MM.1S (cell line): ENCODE measurements at regions not wholly inside any gene's neighbourhood (a gene's known extent, or its start where the extent isn't known, plus 50 kb on each side); places are given as distances from the start of the nearest gene placed in this dataset.

Source experiments
- CTCF ChIP-seq: fragments of 300-600 bp; sonication (generic); IDR thresholded peaks from 2 replicates; pipeline ENCODE4 v1.5.1; 2016; ENCODE audit warnings: antibody characterized with exemption, low read length, mixed read lengths
- EZH2 ChIP-seq: fragments of 300-600 bp; sonication (generic); optimal IDR thresholded peaks from 2 replicates; pipeline ENCODE3; 2017; ENCODE audit warnings: low read depth, mild to moderate bottlenecking, antibody characterized with exemption, low read length, mixed read lengths
- EZH2phosphoT487 ChIP-seq: fragments of 300-600 bp; sonication (generic); IDR thresholded peaks from 2 replicates; pipeline ENCODE4 v1.6.1; 2018; ENCODE audit warnings: antibody characterized with exemption, low read length

DNA sequence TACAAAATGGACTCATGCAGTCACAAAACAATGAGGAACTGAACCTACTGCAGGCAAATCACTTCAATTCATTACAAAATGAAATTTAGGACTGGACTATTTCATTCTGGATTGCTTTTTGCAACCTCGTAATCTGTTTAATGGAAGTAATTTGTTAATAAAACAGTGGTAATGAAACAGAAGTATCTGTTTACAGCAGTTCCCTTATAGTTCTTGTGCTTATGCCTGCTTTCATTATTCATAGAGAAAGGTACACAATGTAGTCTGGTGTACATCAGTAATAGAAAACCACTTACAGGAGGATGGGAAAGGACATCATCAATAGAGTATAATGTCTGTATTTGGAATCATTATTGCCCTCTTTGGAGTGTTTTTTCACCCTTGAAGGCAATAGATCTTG, 389.2 kb upstream of the NUDT12 start:
- no peak for TF ChIP-seq EZH2phosphoT487
- TF ChIP-seq CTCF = no peak
- TF ChIP-seq EZH2 = no peak
